Immature natural killer cell (primary cell): ENCODE measurements at regions not wholly inside any gene's neighbourhood (a gene's known extent, or its start where the extent isn't known, plus 50 kb on each side); places are given as distances from the start of the nearest gene placed in this dataset.

ENCODE experiments used
- DNase-seq, 3 donors: peaks; one replicate each; pipeline ENCODE4 v3.0.0; 2022; ENCODE audit warnings: mixed read lengths in 1 of 3
- H3K27ac Mint-ChIP-seq, 6 donors: one replicate each; pipeline ENCODE4 v1.8.0; 2020; ENCODE audit warnings: mixed read lengths in 6 of 6, mild to moderate bottlenecking in 5 of 6, inconsistent platforms in 4 of 6, moderate library complexity in 3 of 6
- H3K27me3 Mint-ChIP-seq, 3 donors: one replicate each; pipeline ENCODE4 v1.8.0; 2020 to 2021; ENCODE audit warnings: low read depth in 3 of 3, mild to moderate bottlenecking in 3 of 3, mixed read lengths in 3 of 3, moderate library complexity in 3 of 3, inconsistent platforms in 1 of 3
- H3K36me3 Mint-ChIP-seq, 3 donors: one replicate each; pipeline ENCODE4 v1.8.0; 2020; ENCODE audit warnings: mixed read lengths in 3 of 3, inconsistent platforms in 2 of 3, mild to moderate bottlenecking in 2 of 3
- H3K4me1 Mint-ChIP-seq, 2 donors: one replicate each; pipeline ENCODE4 v1.8.0; 2020; ENCODE audit warnings: inconsistent platforms in 2 of 2, mild to moderate bottlenecking in 2 of 2, mixed read lengths in 2 of 2, moderate library complexity in 1 of 2
- H3K4me3 Mint-ChIP-seq, 5 donors: one replicate each; pipeline ENCODE4 v1.8.0; 2020; ENCODE audit warnings: mild to moderate bottlenecking in 5 of 5, mixed read lengths in 5 of 5, inconsistent platforms in 3 of 5, moderate library complexity in 3 of 5
- H3K9me3 Mint-ChIP-seq, 6 donors: one replicate each; pipeline ENCODE4 v1.8.0; 2020; ENCODE audit warnings: mild to moderate bottlenecking in 6 of 6, mixed read lengths in 6 of 6, inconsistent platforms in 4 of 6, moderate library complexity in 3 of 6

- no peaks in the 10 kb centered on the region for H3K36me3 Mint-ChIP-seq
- H3K27me3 Mint-ChIP-seq: peaks cover 2 to 11% (median 7%) of the 10 kb centered on the region in 3 donors
- no peak for DNase-seq
- no peaks in the 10 kb centered on the region for H3K4me1 Mint-ChIP-seq
- H3K4me3 Mint-ChIP-seq: no peak overlapping the region
- H3K9me3 Mint-ChIP-seq: peaks cover 0 to 4% (median 0%) of the 10 kb centered on the region in 6 donors
- H3K27ac Mint-ChIP-seq: no peak overlapping the region
Observed at GRCh38 chr3:137061186-137061585, 103.4 kb downstream of the IL20RB start.

GRCh38 chr3:137062250-137062649, 104.5 kb downstream of the IL20RB start:
- Mint-ChIP-seq H3K27me3 (peaks cover 2 to 11% (median 7%) of the 10 kb centered on the region in 3 donors), H3K27ac (no peak overlapping the region), H3K9me3 (peaks cover 0 to 4% (median 0%) of the 10 kb centered on the region in 6 donors), H3K4me3 (no peak overlapping the region), H3K36me3 (no peaks in the 10 kb centered on the region), H3K4me1 (no peaks in the 10 kb centered on the region)
- DNase-seq: no peak

- Mint-ChIP-seq H3K9me3 (peaks cover 0 to 4% (median 0%) of the 10 kb centered on the region in 6 donors), H3K27ac (no peak overlapping the region), H3K4me1 (no peaks in the 10 kb centered on the region), H3K36me3 (no peaks in the 10 kb centered on the region), H3K4me3 (no peak overlapping the region), H3K27me3 (peaks cover 0 to 11% (median 4%) of the 10 kb centered on the region in 3 donors)
- no peak for DNase-seq
Observed at GRCh38 chr3:137065381-137065780, 107.6 kb downstream of the IL20RB start.

- Mint-ChIP-seq H3K9me3 (peaks cover 0 to 4% (median 0%) of the 10 kb centered on the region in 6 donors), H3K27me3 (peaks cover 0 to 9% (median 4%) of the 10 kb centered on the region in 3 donors), H3K36me3 (no peaks in the 10 kb centered on the region), H3K4me3 (no peak overlapping the region), H3K27ac (no peak overlapping the region), H3K4me1 (no peaks in the 10 kb centered on the region)
- DNase-seq: no peak
Observed at GRCh38 chr3:137066092-137066491, 108.3 kb downstream of the IL20RB start.

GRCh38 chr3:137071104-137071503, 113.3 kb downstream of the IL20RB start:
- H3K4me3 Mint-ChIP-seq: no peak overlapping the region
- H3K4me1 Mint-ChIP-seq: no peaks in the 10 kb centered on the region
- no peaks in the 10 kb centered on the region for H3K9me3 Mint-ChIP-seq
- peaks cover 0 to 4% (median 1%) of the 10 kb centered on the region in 3 donors for H3K27me3 Mint-ChIP-seq
- H3K36me3 Mint-ChIP-seq: no peaks in the 10 kb centered on the region
- H3K27ac Mint-ChIP-seq: no peak overlapping the region
- DNase-seq: no peak

GRCh38 chr3:137075020-137075419, 117.2 kb downstream of the IL20RB start:
- H3K9me3 Mint-ChIP-seq: no peaks in the 10 kb centered on the region
- no peak for DNase-seq

GRCh38 chr3:137078040-137078439, 120.3 kb downstream of the IL20RB start:
- Mint-ChIP-seq H3K4me1 (no peaks in the 10 kb centered on the region), H3K36me3 (no peaks in the 10 kb centered on the region), H3K4me3 (no peak overlapping the region), H3K27ac (no peak overlapping the region), H3K9me3 (peaks cover 0 to 3% (median 0%) of the 10 kb centered on the region in 6 donors), H3K27me3 (peaks cover 0 to 4% (median under 1%) of the 10 kb centered on the region in 3 donors)
- no peak for DNase-seq

More at GRCh38 chr3:137075020-137075419, 117.2 kb downstream of the IL20RB start:
- H3K36me3 Mint-ChIP-seq: no peaks in the 10 kb centered on the region
- no peaks in the 10 kb centered on the region for H3K4me1 Mint-ChIP-seq
- H3K27me3 Mint-ChIP-seq: peaks cover 0 to 4% (median 1%) of the 10 kb centered on the region in 3 donors
- no peak overlapping the region for H3K4me3 Mint-ChIP-seq
- no peak overlapping the region for H3K27ac Mint-ChIP-seq

GRCh38 chr3:137079571-137079970, 121.8 kb downstream of the IL20RB start:
- no peaks in the 10 kb centered on the region for H3K36me3 Mint-ChIP-seq
- no peak overlapping the region for H3K27ac Mint-ChIP-seq
- DNase-seq: no peak
- H3K4me3 Mint-ChIP-seq: no peak overlapping the region
- no peaks in the 10 kb centered on the region for H3K4me1 Mint-ChIP-seq
- H3K27me3 Mint-ChIP-seq: peaks cover 0 to 4% (median 1%) of the 10 kb centered on the region in 3 donors
- peaks cover 0 to 5% (median 0%) of the 10 kb centered on the region in 6 donors for H3K9me3 Mint-ChIP-seq

GRCh38 chr3:137081711-137082110, 123.9 kb downstream of the IL20RB start:
- Mint-ChIP-seq H3K4me1 (no peaks in the 10 kb centered on the region), H3K4me3 (no peak overlapping the region), H3K36me3 (no peaks in the 10 kb centered on the region), H3K27me3 (peaks cover 0 to 4% (median 1%) of the 10 kb centered on the region in 3 donors), H3K9me3 (peaks cover 0 to 5% (median 0%) of the 10 kb centered on the region in 6 donors), H3K27ac (no peak overlapping the region)
- no peak for DNase-seq

GRCh38 chr3:137082763-137083162, 125.0 kb downstream of the IL20RB start:
- H3K27me3 Mint-ChIP-seq: peaks cover 0 to 2% (median 1%) of the 10 kb centered on the region in 3 donors

GRCh38 chr3:137083332-137083731, 125.5 kb downstream of the IL20RB start:
- H3K27ac Mint-ChIP-seq: no peak overlapping the region
- no peaks in the 10 kb centered on the region for H3K4me1 Mint-ChIP-seq
- no peak overlapping the region for H3K4me3 Mint-ChIP-seq
- peaks cover 0 to 2% (median 1%) of the 10 kb centered on the region in 3 donors for H3K27me3 Mint-ChIP-seq
- DNase-seq: no peak
- peaks cover 0 to 5% (median 0%) of the 10 kb centered on the region in 6 donors for H3K9me3 Mint-ChIP-seq
- H3K36me3 Mint-ChIP-seq: no peaks in the 10 kb centered on the region

More at GRCh38 chr3:137082763-137083162, 125.0 kb downstream of the IL20RB start:
- Mint-ChIP-seq H3K4me3 (no peak overlapping the region), H3K27ac (no peak overlapping the region), H3K9me3 (peaks cover 0 to 5% (median 0%) of the 10 kb centered on the region in 6 donors), H3K4me1 (no peaks in the 10 kb centered on the region), H3K36me3 (no peaks in the 10 kb centered on the region)
- no peak for DNase-seq

- no peak overlapping the region for H3K27ac Mint-ChIP-seq
Observed at GRCh38 chr3:137084586-137084985, 126.8 kb downstream of the IL20RB start.

GRCh38 chr3:137097386-137097785, 139.6 kb downstream of the IL20RB start:
- DNase-seq: no peak
- peaks cover 0 to 11% (median 5%) of the 10 kb centered on the region in 3 donors for H3K27me3 Mint-ChIP-seq
- no peaks in the 10 kb centered on the region for H3K36me3 Mint-ChIP-seq
- H3K27ac Mint-ChIP-seq: no peak overlapping the region
- H3K4me3 Mint-ChIP-seq: no peak overlapping the region
- H3K4me1 Mint-ChIP-seq: no peaks in the 10 kb centered on the region
- peaks cover 0 to 5% (median 0%) of the 10 kb centered on the region in 6 donors for H3K9me3 Mint-ChIP-seq

More at GRCh38 chr3:137084586-137084985, 126.8 kb downstream of the IL20RB start:
- Mint-ChIP-seq H3K27me3 (peaks cover 0 to 4% (median 1%) of the 10 kb centered on the region in 3 donors), H3K4me1 (no peaks in the 10 kb centered on the region), H3K36me3 (no peaks in the 10 kb centered on the region), H3K9me3 (peaks cover 0 to 5% (median 0%) of the 10 kb centered on the region in 6 donors), H3K4me3 (no peak overlapping the region)
- no peak for DNase-seq

GRCh38 chr3:137097852-137098251, 140.1 kb downstream of the IL20RB start:
- no peaks in the 10 kb centered on the region for H3K36me3 Mint-ChIP-seq
- no peaks in the 10 kb centered on the region for H3K4me1 Mint-ChIP-seq
- peaks cover 0 to 9% (median 3%) of the 10 kb centered on the region in 3 donors for H3K27me3 Mint-ChIP-seq
- no peak overlapping the region for H3K27ac Mint-ChIP-seq
- peaks cover 0 to 5% (median 0%) of the 10 kb centered on the region in 6 donors for H3K9me3 Mint-ChIP-seq
- no peak for DNase-seq
- no peak overlapping the region for H3K4me3 Mint-ChIP-seq
